OCI-LY3 (cell line): ENCODE measurements at regions not wholly inside any gene's neighbourhood (a gene's known extent, or its start where the extent isn't known, plus 50 kb on each side); places are given as distances from the start of the nearest gene placed in this dataset.

Experiments used
- CTCF ChIP-seq: fragments of 200-600, 300-600 bp; sonication (generic); IDR thresholded peaks from 2 replicates; pipeline ENCODE4 v1.5.1; 2014; ENCODE audit warnings: antibody characterized with exemption, low read length, low read depth
- EZH2phosphoT487 ChIP-seq: fragments of 200-600 bp; shearing (Covaris generic); IDR thresholded peaks from 2 replicates; pipeline ENCODE4 v1.6.1; 2018; ENCODE audit warnings: antibody characterized with exemption, mixed run types, low read depth

DNA sequence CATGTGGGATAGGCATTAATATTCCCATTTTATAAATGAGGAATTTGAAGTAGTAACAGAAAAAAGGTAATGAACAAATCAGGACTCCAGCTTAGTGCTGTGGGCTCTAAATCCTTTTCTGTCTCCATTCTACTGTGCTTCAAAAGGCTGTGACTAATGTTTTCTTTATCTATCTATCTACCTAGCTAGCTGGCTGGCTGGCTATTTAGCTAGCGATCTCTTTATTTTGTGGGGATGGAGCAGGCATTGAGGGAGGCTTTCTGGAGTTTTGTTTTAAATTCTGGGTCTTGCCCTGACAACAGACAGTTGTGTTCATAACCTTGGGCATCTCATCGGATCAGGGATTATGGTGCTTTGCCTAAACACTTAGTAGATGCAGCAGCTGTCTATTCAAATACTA is 139.2 kb downstream of the SOX4 start:
- no peak for TF ChIP-seq CTCF
- TF ChIP-seq EZH2phosphoT487 = no peak
